T47D (cell line): ENCODE measurements at regions not wholly inside any gene's neighbourhood (a gene's known extent, or its start where the extent isn't known, plus 50 kb on each side); places are given as distances from the start of the nearest gene placed in this dataset.

Experiments used
- DNase-seq, 2 experiments: peaks; one replicate each; pipeline versions ENCODE4 v3.0.0 to v3.0.0-alpha.2; 2011 to 2012; ENCODE audit warnings: low read depth in 1 of 2, low spot score in 1 of 2
- JUND ChIP-seq: IDR thresholded peaks from 2 replicates; pipeline ENCODE4 v1.6.1; 2012; ENCODE audit warnings: low read depth
- in situ Hi-C: cut with HindIII; loops from 2 replicates; pipeline ENCODE4 v1.10.0; 2016; ENCODE audit warnings: low sequenced_read_pairs, low pct_unique_long_range_greater_than_20kb

GRCh38 chr12:28601570-28602058 lies 411.4 kb downstream of the CCDC91 start:
- no peak for TF ChIP-seq JUND

DNA sequence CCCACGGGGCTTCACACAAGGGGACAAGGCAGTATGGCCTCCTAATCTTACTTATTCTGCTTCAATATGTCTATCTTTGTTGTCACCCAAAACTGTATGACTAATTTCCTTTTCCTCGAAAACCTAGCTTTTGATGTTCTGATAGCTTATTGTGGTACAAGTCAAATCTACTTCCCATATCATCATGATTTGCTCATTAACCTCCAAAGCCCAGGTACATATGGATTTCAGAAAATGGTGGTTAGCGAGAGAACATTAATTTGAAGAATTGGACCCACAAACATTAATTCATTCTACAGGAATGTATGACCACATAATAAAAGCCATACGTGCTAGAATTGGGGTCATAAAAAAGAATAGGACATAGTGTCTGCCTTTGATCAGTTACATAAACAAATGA lies 412.5 kb downstream of the CCDC91 start:
- in situ Hi-C loops = no loop called here
- no peak for DNase-seq
- TF ChIP-seq JUND = no peak

More at GRCh38 chr12:28601570-28602058, 411.4 kb downstream of the CCDC91 start:
- in situ Hi-C loops = no loop called here
- DNase-seq = no peak

GRCh38 chr12:28603239-28603638 lies 413.0 kb downstream of the CCDC91 start:
- TF ChIP-seq JUND = no peak
- DNase-seq = no peak
- in situ Hi-C loops = no loop called here

GRCh38 chr12:28603801-28604200 lies 413.5 kb downstream of the CCDC91 start:
- TF ChIP-seq JUND = no peak
- no peak for DNase-seq
- in situ Hi-C loops = no loop called here

GRCh38 chr12:28604240-28604639 lies 414.0 kb downstream of the CCDC91 start:
- no peak for DNase-seq
- in situ Hi-C loops = no loop called here
- TF ChIP-seq JUND = no peak

- DNase-seq = no peak
- in situ Hi-C loops = no loop called here
- no peak for TF ChIP-seq JUND
Observed at GRCh38 chr12:28606967-28607557, 416.8 kb downstream of the CCDC91 start.

DNA sequence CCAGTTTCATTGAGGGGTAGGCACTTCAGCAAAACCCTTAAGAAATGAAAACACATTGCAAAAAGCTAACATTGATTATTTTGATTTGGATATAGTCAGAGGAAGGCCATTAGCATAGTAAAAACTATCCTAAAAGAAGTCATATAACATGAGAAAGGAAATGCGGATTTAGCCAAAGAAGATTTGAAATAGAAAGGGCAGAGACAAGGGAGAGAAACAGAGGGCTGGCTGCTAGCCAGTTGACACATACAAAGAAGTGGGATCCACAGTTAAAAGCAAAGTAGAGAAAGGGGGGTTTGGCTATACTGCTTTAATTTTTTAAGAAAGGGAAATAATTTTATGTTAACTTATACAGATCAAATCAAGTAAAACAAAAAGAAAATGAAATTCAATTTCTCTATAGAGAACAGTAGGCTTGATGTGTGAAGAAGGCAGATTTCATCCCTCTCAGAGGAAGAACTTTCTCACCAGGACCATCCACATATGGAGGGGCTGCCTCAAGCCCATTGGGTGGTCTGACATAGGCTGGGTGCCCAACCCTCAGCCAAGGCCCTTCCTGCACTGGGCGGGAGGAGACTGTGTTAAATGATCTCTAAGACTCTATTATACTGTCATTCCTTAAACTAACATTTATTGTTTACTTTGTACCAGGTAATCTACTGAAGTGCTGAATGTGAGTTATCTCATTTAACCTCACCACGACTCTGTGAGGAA lies 420.3 kb downstream of the CCDC91 start:
- TF ChIP-seq JUND = no peak
- in situ Hi-C loops = no loop called here
- no peak for DNase-seq

DNA sequence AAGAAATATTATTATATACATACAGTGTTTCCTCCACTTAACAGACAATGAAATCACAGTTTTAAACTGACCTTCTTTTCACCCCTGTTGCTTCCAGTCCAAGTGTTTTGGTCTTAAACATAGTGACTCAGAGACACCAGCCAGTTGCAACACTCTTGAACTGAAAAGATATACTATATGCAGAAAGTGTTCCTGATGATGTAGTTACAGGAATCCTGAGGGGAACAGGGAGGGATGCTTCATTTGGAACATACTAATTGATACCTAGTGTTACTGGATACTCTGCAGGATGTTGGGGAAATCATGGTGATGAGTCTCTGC lies 420.8 kb downstream of the CCDC91 start:
- TF ChIP-seq JUND = no peak
- in situ Hi-C loops = no loop called here
- no peak for DNase-seq

DNA sequence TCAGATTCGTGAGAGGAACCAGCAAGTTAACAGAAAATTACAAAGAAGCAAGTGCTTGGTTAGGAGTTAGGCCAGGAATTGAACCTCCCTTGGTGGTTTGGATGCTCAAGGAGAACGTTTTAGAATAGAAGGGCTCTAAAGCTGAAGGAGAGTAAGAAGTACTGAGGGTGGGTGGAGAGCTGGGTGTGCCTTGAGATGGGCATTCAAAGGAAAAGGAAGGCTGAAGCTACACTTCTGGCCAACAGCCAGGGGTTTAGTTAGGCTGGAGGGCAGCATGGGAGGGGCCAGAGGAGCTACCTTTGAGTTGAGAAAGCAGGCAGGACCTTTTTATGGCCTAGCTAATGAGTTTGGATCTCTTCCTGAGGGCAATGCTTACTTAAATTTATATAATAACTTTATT lies 421.2 kb downstream of the CCDC91 start:
- DNase-seq = no peak
- in situ Hi-C loops = no loop called here
- TF ChIP-seq JUND = no peak

GRCh38 chr12:28618171-28618570 lies 427.9 kb downstream of the CCDC91 start:
- DNase-seq = no peak
- TF ChIP-seq JUND = no peak
- in situ Hi-C loops = no loop called here

GRCh38 chr12:28618772-28619171 lies 428.5 kb downstream of the CCDC91 start:
- in situ Hi-C loops = no loop called here
- no peak for DNase-seq
- TF ChIP-seq JUND = no peak

- no peak for DNase-seq
- TF ChIP-seq JUND = no peak
- in situ Hi-C loops = no loop called here
Observed at GRCh38 chr12:28620281-28620680, 430.0 kb downstream of the CCDC91 start.

DNA sequence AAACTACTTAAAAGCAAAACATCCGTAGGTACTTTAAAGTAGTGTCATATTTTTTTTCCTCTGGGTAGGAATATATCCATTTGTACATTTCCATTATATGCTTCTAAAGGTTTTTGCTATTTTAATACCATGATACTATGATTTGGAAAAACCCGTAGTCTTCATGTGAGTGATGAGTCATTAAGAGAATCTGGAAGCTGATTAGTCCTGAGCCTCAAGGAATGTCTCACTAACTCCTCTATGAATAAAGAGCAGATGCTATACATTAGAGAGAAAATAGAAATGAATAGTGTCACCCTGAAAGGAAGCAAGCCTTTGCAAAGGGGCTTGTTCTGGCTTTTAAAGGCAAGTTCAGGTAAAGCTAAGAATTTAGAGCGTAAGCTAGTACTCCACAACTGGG lies 432.1 kb downstream of the CCDC91 start:
- no peak for DNase-seq
- in situ Hi-C loops = no loop called here
- no peak for TF ChIP-seq JUND

DNA sequence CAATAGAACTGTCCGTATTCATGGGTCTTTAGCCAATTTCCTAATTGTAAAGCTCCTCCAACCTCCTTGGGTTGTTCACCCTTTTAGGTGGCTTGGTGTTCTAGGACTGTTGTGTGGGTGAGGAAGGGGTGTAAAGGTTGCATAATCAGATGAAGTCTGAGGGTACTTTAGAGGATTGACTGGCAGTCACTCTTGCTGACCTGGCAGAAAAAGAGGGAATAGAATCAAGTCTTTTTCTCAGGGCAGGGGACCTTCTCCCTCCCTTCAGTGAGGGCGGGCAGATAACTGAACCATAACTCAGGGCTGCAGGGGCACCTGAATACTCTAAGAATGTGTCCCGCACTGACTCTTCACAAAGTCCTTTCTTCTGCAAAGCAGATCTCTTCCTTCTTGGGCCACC lies 436.2 kb downstream of the CCDC91 start:
- no peak for TF ChIP-seq JUND
- no peak for DNase-seq
- in situ Hi-C loops = no loop called here
